Chondrocyte (in vitro differentiated cells): ENCODE measurements at regions not wholly inside any gene's neighbourhood (a gene's known extent, or its start where the extent isn't known, plus 50 kb on each side); places are given as distances from the start of the nearest gene placed in this dataset. TPM values are rescaled to one million over a fixed set of nuclear protein-coding genes. Genes with fewer than 3 reads are reported as not detected.

Experiments
- DNase-seq: peaks from one replicate; pipeline ENCODE4 v3.0.0; 2021; ENCODE audit warnings: mixed read lengths, low spot score
- H3K27ac Mint-ChIP-seq: one replicate; pipeline ENCODE4 v1.8.0; 2021; ENCODE audit warnings: mild to moderate bottlenecking, moderate library complexity, mixed read lengths; ENCODE audit not compliant: unreplicated experiment
- H3K27me3 Mint-ChIP-seq: 2 replicates; pipeline ENCODE4 v1.8.0; 2021; ENCODE audit warnings: low read depth, mixed read lengths
- H3K36me3 Mint-ChIP-seq: 2 replicates; pipeline ENCODE4 v1.8.0; 2021; ENCODE audit warnings: low read depth, mixed read lengths
- H3K4me1 Mint-ChIP-seq: 2 replicates; pipeline ENCODE4 v1.8.0; 2021; ENCODE audit warnings: low read depth, mild to moderate bottlenecking, mixed read lengths
- H3K4me3 Mint-ChIP-seq: one replicate; pipeline ENCODE4 v1.8.0; 2021; ENCODE audit warnings: mild to moderate bottlenecking, moderate library complexity, mixed read lengths; ENCODE audit not compliant: unreplicated experiment
- H3K9me3 Mint-ChIP-seq: 2 replicates; pipeline ENCODE4 v1.8.0; 2021; ENCODE audit warnings: low read depth, mixed read lengths
- CTCF ChIP-seq: fragments of 200-600 bp; sonication (generic); IDR thresholded peaks from 2 replicates; pipeline ENCODE4 v1.5.0; 2021; ENCODE audit warnings: antibody characterized with exemption, mild to moderate bottlenecking, moderate library complexity
- microRNA-seq: library from miRNA; unstranded; fragments of <30 nt; microRNA quantifications from one replicate; pipeline ENCODE4 v1.2.0, GENCODE V29; 2020; ENCODE audit warnings: borderline number of aligned reads

- no peak overlapping the region for H3K4me3 Mint-ChIP-seq
- DNase-seq, result no peak
- H3K27ac Mint-ChIP-seq, result no peak overlapping the region
- H3K27me3 Mint-ChIP-seq, result peaks cover 32% of the 10 kb centered on the region
- H3K9me3 Mint-ChIP-seq, result no peaks in the 10 kb centered on the region
- H3K36me3 Mint-ChIP-seq, result no peaks in the 10 kb centered on the region
- no peak for TF ChIP-seq CTCF
- no peaks in the 10 kb centered on the region for H3K4me1 Mint-ChIP-seq
Measured at GRCh38 chr11:43602670-43603069, 77.9 kb upstream of the HSD17B12 start.

GRCh38 chr11:43614214-43614613 is 66.3 kb upstream of the HSD17B12 start:
- Mint-ChIP-seq H3K4me3 (no peak overlapping the region), H3K36me3 (peaks cover 3% of the 10 kb centered on the region), H3K27ac (no peak overlapping the region), H3K4me1 (no peaks in the 10 kb centered on the region), H3K9me3 (peaks cover 22% of the 10 kb centered on the region), H3K27me3 (peaks cover 14% of the 10 kb centered on the region)
- no peak for TF ChIP-seq CTCF
- no peak for DNase-seq

- DNase-seq, result no peak
Measured at GRCh38 chr11:43619863-43620505, 60.6 kb upstream of the HSD17B12 start.

GRCh38 chr11:43626798-43627197 is 53.7 kb upstream of the HSD17B12 start:
- no peaks in the 10 kb centered on the region for H3K36me3 Mint-ChIP-seq
- no peak overlapping the region for H3K4me3 Mint-ChIP-seq
- H3K27ac Mint-ChIP-seq, result no peak overlapping the region
- no peak for TF ChIP-seq CTCF
- H3K9me3 Mint-ChIP-seq, result no peaks in the 10 kb centered on the region
- H3K27me3 Mint-ChIP-seq, result peaks cover 25% of the 10 kb centered on the region
- no peak for DNase-seq
- H3K4me1 Mint-ChIP-seq, result no peaks in the 10 kb centered on the region

More at GRCh38 chr11:43619863-43620505, 60.6 kb upstream of the HSD17B12 start:
- Mint-ChIP-seq H3K27me3 (peaks cover 31% of the 10 kb centered on the region), H3K9me3 (peaks cover 8% of the 10 kb centered on the region), H3K36me3 (peaks cover 3% of the 10 kb centered on the region), H3K4me1 (no peaks in the 10 kb centered on the region), H3K4me3 (no peak overlapping the region), H3K27ac (no peak overlapping the region)
- no peak for TF ChIP-seq CTCF

Small RNA genes in the stretch of these regions (microRNA-seq; reads per million reads assigned to microRNA genes)
- gene MIR129-2 (5.5 reads per million, percentile 4 among the genes with 10 or more reads in this experiment), gene MIR670 (not detected)
